NCI-H1092 (cell line): ENCODE measurements at regions not wholly inside any gene's neighbourhood (a gene's known extent, or its start where the extent isn't known, plus 50 kb on each side); places are given as distances from the start of the nearest gene placed in this dataset.

Experiments used
- DNase-seq: peaks from one replicate; lab custom pipeline; 2025; lab: John Stamatoyannopoulos, UW

DNA sequence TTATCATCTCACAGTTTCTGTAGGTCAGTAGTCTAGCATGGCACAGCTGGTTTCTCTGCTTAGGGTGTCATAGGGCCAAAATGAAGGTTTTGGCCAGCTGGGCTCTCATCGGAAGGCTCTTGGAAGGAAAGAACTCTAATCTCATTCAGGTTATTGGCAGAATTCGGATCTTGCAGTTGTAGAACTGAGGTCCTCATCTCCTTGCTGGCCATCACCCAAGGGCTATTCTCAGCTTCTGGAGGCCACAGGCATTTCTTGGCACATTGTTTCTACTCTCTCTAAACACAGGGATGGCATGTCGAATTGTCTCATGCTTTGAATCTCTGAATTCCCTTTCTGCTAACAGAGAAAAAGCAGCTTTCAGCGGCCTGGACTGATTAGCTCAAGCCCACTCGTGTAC, 258.0 kb upstream of the SMARCA2 start:
- no peak for DNase-seq

DNA sequence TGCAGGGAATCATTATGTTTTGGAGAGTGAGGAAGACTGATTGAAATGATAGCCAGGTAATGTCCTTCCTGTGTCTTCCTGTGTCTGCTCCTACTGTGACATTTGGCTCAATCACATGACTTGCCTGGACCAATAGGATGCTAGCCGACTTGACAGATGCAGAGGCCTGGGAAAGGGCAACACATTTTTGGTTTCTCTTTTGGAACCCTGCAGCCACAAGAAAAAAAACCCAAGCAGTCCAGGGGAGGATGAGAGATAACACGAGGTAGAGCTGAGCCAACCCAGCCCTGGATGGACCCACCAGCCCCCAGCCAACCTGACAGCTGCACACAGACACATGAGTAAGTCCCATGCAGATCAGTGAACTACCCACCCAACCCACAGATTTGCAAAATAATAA, 256.1 kb upstream of the SMARCA2 start:
- DNase-seq: no peak

DNA sequence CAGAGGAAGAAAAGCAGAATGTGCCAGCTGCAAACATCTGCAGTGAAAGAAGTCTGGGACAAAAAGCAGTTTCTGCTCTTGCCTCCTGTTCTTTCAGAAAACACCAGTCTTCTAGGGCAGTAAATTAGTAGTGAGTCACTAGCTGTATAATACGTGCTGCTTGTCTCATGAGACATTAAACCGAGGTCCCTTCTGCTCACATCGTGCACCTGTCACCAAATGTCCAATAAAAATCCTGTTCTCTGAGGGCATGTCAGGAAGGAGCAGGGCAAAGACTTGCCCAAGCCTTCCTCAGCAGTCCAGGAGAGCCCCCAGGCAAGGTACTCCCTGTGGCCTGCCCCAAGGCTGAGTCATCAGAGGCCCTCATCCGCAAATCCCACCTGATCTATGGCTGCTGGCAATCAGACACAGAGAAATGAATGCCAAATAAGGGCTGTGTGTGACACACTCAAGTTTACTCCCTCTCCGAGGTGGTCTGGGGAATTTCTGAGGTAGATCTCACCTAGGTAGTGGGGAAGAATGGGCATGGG, 255.3 kb upstream of the SMARCA2 start:
- no peak for DNase-seq

DNA sequence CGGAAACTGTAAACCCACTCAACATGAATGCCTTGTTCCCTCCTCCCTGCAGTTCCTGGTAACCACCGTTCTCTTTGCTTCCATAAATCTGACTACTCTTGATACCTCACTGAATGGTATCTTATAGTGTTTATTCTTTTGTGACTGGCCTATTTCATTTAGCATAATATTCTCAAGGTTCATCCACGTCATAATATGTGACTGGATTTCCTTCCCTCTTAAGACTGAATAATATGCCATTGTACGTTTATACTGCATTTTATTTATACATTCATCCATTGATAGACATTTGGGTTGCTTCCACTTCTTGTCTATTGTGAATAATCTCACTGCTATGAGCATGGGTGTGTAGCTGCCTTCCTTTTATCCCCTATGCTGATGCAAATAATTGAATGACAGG, 253.3 kb upstream of the SMARCA2 start:
- DNase-seq: no peak

DNA sequence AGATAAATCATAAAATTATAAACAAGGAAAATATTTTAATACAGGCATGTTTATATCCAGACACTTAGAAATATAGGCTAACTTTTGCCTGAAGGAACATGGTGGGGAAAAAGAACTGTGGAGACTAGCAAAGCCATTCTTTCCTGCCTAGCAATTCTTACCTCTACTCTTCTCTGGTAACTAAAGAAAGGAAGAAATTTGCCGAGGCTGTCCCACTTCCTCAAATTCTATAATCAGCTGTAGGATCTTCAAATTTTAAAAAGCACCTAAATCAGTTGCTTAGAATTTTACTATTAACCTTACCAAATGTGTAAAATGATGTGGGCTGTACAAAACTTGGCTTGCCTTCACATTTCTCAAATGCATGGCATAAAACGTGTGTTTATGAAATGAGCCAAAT, 249.1 kb upstream of the SMARCA2 start:
- no peak for DNase-seq

- no peak for DNase-seq
These were observed 246.6 kb upstream of the SMARCA2 start for GRCh38 chr9:1768561-1768960.

DNA sequence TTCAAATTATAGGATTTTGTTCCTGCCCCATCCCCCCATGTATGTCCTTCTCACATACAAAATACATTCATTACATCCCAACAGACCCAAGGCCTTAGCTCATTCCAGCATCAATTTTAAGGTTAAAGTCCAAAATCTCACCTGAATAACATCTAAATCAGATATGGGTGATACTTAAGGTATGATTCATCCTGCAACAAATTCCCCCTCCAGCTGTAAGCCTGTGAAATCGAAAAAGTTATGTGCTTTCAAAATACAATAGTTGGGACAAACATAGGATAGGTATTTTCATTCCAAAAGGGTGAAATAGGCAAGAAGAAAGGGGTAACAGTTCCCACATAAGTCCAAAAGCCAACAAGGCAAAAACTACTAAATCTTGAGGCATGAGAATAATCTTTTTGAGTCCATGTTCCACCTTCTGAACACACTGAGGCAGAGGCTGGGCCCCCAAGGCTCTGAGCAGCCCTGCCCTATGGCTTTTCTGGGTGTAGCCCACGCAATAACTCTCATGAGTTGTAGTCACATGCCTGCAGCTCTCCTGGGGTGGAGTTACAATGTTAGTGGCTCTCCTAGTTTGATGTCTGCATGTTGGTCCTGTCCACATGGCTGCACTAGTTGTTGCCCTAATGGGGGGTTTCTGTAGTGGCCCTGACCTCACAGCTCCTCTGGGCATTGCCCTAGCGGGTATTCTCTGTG, 243.9 kb upstream of the SMARCA2 start:
- no peak for DNase-seq

- DNase-seq: no peak
These were observed 239.9 kb upstream of the SMARCA2 start for GRCh38 chr9:1775230-1775629.

GRCh38 chr9:1776668-1777067, 238.5 kb upstream of the SMARCA2 start:
- DNase-seq: no peak

- DNase-seq: no peak
These were observed 224.0 kb upstream of the SMARCA2 start for GRCh38 chr9:1791191-1791590.

GRCh38 chr9:1794547-1795270, 220.4 kb upstream of the SMARCA2 start:
- no peak for DNase-seq

DNA sequence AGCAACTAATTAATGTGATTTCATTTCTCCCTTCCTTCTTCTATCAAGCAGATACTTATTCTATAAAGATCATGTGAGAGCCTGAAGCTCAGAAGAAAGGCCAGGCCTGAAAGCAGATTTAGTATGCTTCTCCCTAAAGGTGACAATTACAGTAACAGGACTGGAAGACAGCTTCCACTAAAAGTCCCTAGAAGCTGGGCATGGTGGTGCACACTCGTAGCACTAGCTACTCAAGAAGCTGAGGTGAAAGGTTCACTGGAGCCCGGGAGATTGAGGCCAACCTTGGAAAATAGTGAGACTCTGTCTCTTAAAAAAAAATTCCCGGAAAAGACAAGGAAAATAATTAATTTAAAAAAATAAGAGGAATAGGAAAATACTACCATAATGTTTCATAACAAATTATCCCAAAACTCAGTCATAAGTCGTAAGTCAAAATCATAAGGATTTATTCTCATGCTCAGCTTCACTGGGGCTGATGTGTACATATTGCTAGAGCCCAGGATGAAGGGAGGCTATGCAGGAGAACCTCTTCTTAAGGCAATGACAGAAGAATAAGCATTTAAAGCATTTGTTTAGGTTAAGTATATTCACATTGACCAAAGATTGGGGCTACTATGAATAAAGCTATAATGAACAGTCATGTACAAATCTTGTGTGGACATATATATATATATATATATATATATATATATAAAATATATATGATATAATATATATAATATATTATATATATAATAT, 210.8 kb upstream of the SMARCA2 start:
- no peak for DNase-seq

GRCh38 chr9:1829719-1830118, 185.4 kb upstream of the SMARCA2 start:
- DNase-seq: no peak

DNA sequence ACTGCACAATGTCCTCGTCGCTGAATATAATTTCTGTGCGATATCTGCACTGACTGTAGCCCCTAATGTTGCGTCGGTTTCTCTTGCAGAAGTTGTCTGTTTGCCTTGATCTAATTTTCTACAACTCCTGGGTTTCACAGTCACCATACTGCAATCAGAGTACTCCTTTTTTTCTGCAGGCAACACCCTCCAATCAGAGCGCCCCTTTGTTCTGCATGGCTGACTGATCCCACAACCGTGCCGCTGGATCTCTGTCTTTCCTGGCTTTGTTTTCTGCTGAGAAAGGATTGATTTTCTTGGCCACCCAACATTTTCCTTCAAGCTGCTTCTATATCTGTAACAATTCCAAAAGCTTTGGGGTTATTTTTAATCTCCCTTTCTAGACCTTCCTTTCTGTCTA, 182.2 kb upstream of the SMARCA2 start:
- no peak for DNase-seq

GRCh38 chr9:1837453-1838084, 177.6 kb upstream of the SMARCA2 start:
- DNase-seq: peak; percentile 8

- DNase-seq: no peak
These were observed 175.2 kb upstream of the SMARCA2 start for GRCh38 chr9:1839909-1840308.

- DNase-seq: no peak
These were observed 169.7 kb upstream of the SMARCA2 start for GRCh38 chr9:1845425-1845824.

DNA sequence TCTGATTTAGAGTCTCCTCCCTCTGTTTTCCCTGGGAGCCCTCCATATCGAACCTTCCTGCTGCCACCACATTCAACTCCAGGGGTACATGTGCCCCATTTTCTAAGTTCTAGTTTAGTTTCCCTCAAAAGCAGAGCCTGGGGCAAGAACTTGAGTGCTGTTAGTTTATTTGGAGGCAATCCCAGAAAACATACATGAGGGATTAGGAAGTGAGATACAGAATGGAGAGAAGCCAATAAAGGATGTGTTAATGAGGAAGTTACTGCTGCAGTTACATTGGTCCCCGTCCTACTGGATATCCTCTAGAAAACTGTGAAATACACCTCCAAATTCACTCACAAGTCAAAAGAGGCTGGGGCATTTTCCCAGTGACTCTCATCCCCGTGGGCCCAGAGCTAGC, 159.4 kb upstream of the SMARCA2 start:
- DNase-seq: no peak

DNA sequence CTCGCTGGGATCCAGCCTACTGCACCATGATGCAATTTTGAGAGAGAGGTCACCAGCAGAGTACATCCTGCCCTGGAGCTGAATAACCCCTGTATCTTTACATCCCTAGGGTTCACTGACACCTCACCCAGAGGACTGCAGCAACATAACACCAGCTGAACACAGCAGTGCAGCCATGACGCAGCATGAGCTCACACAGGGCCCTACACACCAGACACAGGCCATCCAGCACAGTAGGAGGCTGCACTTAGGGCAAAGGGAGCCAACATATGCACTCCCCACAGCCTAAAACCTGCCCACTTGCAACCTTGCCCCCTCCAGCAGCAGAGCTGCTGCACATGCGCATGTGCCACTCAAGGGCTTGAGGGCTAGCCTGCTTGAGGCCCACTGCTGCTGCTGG, 157.3 kb upstream of the SMARCA2 start:
- DNase-seq: no peak

- no peak for DNase-seq
These were observed 145.3 kb upstream of the SMARCA2 start for GRCh38 chr9:1869843-1870242.

DNA sequence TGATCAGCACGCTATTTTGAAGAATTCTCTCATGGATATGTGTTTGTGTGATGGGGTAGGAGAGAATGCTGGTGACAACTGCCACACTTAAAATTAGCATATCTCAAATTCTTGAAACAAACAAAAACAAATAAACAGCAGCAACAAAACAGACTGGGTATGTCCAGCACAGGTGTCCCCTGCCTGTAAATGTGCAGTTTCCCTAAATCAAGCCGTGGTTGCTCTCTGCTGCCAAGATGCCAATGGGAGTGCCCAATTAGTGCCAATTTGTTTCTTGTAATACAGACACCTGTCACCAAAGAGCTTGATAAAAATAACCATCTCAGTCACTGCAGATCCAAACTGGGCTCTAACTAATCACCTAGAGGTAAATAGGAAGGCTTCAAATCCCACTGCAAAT, 144.2 kb upstream of the SMARCA2 start:
- DNase-seq: no peak

DNA sequence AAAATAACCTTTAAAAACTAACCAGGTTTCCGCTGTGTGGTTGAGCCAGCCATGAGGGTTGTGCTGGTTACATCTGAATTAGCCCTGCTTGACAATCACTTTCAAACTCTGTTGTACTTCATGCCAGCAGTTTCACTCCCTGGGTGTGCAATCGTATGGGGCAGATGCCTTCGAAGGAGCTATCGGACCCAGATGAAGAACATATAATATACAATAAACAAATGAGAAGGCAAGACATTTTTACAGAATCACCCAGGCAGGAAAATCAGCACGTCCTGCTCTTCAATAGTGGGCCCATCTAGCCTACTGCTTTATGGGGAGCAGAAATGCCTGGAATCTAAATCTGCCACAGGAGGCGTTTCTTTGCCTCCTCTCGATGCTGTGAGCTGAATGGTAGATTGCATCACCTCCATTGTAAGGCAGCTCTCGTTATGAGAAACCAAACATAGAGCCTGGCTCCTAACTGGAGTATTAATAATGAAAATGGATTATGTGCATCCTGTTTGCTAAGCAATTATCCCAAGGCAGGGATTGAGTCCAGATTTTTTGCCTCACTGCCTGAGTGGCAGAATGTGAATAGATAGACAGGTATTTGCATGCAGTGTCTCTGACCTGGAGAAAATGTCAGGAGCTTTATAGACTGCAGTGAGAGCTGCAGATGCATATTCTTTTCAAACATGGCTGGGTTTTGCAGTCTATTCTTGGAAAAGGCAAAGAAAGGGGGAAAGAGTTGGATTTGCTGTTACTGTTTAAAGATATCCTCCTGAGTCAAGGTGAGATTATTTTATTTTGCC, 143.3 kb upstream of the SMARCA2 start:
- DNase-seq: no peak
